ENCODE measurements at regions not wholly inside any gene's neighbourhood (a gene's known extent, or its start where the extent isn't known, plus 50 kb on each side); places are given as distances from the start of the nearest gene placed in this dataset.

GRCh38 chr5:141780952-141781781 lies 97.0 kb downstream of the PCDH1 start:
- no peak for TF ChIP-seq HOXD13 (CRISPR knock-in tag; IDR thresholded peaks at IDR 0.05; ENCODE audit: borderline replicate concordance)
- TF ChIP-seq ATF2 (tag by site-specific recombination; IDR thresholded peaks at IDR 0.05; ENCODE audit: low read depth) = no peak
- TF ChIP-seq CTCF (tag by site-specific recombination; IDR thresholded peaks at IDR 0.05) = no peak
- TF ChIP-seq ZNF148 (tag by site-specific recombination; IDR thresholded peaks at IDR 0.05; ENCODE audit: borderline replicate concordance) = no peak
- TF ChIP-seq BCL11A (tag by site-specific recombination; IDR thresholded peaks at IDR 0.05; ENCODE audit: low read depth) = no peak
- TF ChIP-seq RBAK (tag by site-specific recombination; IDR thresholded peaks at IDR 0.05) = no peak
- no peak for TF ChIP-seq YY1 (tag by site-specific recombination; IDR thresholded peaks at IDR 0.05)
- no peak for TF ChIP-seq ZNF239 (tag by site-specific recombination; IDR thresholded peaks at IDR 0.05)
- no peak for TF ChIP-seq ZNF768 (tag by site-specific recombination; IDR thresholded peaks at IDR 0.05)
- no peak for TF ChIP-seq ZNF704 (tag by site-specific recombination; IDR thresholded peaks at IDR 0.05)
- TF ChIP-seq ZNF76 (tag by site-specific recombination; IDR thresholded peaks at IDR 0.05; ENCODE audit: borderline replicate concordance, low read depth) = no peak
